ENCODE measurements at regions not wholly inside any gene's neighbourhood (a gene's known extent, or its start where the extent isn't known, plus 50 kb on each side); places are given as distances from the start of the nearest gene placed in this dataset.

GRCh38 chr13:34391076-34391475, 551.0 kb upstream of the NBEA start:
- H3K27me3 ChIP-seq (ENCODE audit: control insufficient read depth, insufficient read depth, low read length): no peaks in the 10 kb centered on the region
- H3K4me3 ChIP-seq (ENCODE audit: low read depth, low read length): no peak overlapping the region
- H3K9ac ChIP-seq (ENCODE audit: low read depth, low read length): no peak overlapping the region
- no peaks in the 10 kb centered on the region for H3K4me1 ChIP-seq (ENCODE audit: control insufficient read depth, insufficient read depth, low read length)
- no peaks in the 10 kb centered on the region for H3K36me3 ChIP-seq (ENCODE audit: control insufficient read depth, insufficient read depth, low read length)
- H3K9me3 ChIP-seq (ENCODE audit: control insufficient read depth, insufficient read depth, low read length): no peaks in the 10 kb centered on the region

- Histone ChIP-seq H3K36me3 (ENCODE audit: control insufficient read depth, insufficient read depth, low read length) (no peaks in the 10 kb centered on the region), H3K4me1 (ENCODE audit: control insufficient read depth, insufficient read depth, low read length) (no peaks in the 10 kb centered on the region)
These were observed 540.4 kb upstream of the NBEA start for GRCh38 chr13:34401696-34402095.

GRCh38 chr13:34405410-34406181, 536.5 kb upstream of the NBEA start:
- H3K36me3 ChIP-seq (ENCODE audit: control insufficient read depth, insufficient read depth, low read length): no peaks in the 10 kb centered on the region
- no peaks in the 10 kb centered on the region for H3K27me3 ChIP-seq (ENCODE audit: control insufficient read depth, insufficient read depth, low read length)
- no peak overlapping the region for H3K9ac ChIP-seq (ENCODE audit: low read depth, low read length)
- H3K9me3 ChIP-seq (ENCODE audit: control insufficient read depth, insufficient read depth, low read length): peaks cover 4% of the 10 kb centered on the region
- H3K4me3 ChIP-seq (ENCODE audit: low read depth, low read length): no peak overlapping the region
- H3K4me1 ChIP-seq (ENCODE audit: control insufficient read depth, insufficient read depth, low read length): no peaks in the 10 kb centered on the region

More at GRCh38 chr13:34401696-34402095, 540.4 kb upstream of the NBEA start:
- no peak overlapping the region for H3K9ac ChIP-seq (ENCODE audit: low read depth, low read length)
- no peak overlapping the region for H3K4me3 ChIP-seq (ENCODE audit: low read depth, low read length)
- no peaks in the 10 kb centered on the region for H3K9me3 ChIP-seq (ENCODE audit: control insufficient read depth, insufficient read depth, low read length)
- no peaks in the 10 kb centered on the region for H3K27me3 ChIP-seq (ENCODE audit: control insufficient read depth, insufficient read depth, low read length)

GRCh38 chr13:34408640-34409039, 533.4 kb upstream of the NBEA start:
- no peak overlapping the region for H3K9ac ChIP-seq (ENCODE audit: low read depth, low read length)
- H3K4me3 ChIP-seq (ENCODE audit: low read depth, low read length): no peak overlapping the region
- peaks cover 4% of the 10 kb centered on the region for H3K9me3 ChIP-seq (ENCODE audit: control insufficient read depth, insufficient read depth, low read length)
- no peaks in the 10 kb centered on the region for H3K36me3 ChIP-seq (ENCODE audit: control insufficient read depth, insufficient read depth, low read length)
- H3K4me1 ChIP-seq (ENCODE audit: control insufficient read depth, insufficient read depth, low read length): no peaks in the 10 kb centered on the region
- H3K27me3 ChIP-seq (ENCODE audit: control insufficient read depth, insufficient read depth, low read length): no peaks in the 10 kb centered on the region

- Histone ChIP-seq H3K27me3 (ENCODE audit: control insufficient read depth, insufficient read depth, low read length) (no peaks in the 10 kb centered on the region), H3K4me3 (ENCODE audit: low read depth, low read length) (no peak overlapping the region), H3K36me3 (ENCODE audit: control insufficient read depth, insufficient read depth, low read length) (no peaks in the 10 kb centered on the region), H3K9ac (ENCODE audit: low read depth, low read length) (no peak overlapping the region), H3K9me3 (ENCODE audit: control insufficient read depth, insufficient read depth, low read length) (peaks cover 4% of the 10 kb centered on the region), H3K4me1 (ENCODE audit: control insufficient read depth, insufficient read depth, low read length) (no peaks in the 10 kb centered on the region)
These were observed 532.4 kb upstream of the NBEA start for GRCh38 chr13:34409496-34410182.

GRCh38 chr13:34410678-34411077, 531.4 kb upstream of the NBEA start:
- Histone ChIP-seq H3K36me3 (ENCODE audit: control insufficient read depth, insufficient read depth, low read length) (no peaks in the 10 kb centered on the region), H3K4me3 (ENCODE audit: low read depth, low read length) (no peak overlapping the region), H3K27me3 (ENCODE audit: control insufficient read depth, insufficient read depth, low read length) (no peaks in the 10 kb centered on the region), H3K9me3 (ENCODE audit: control insufficient read depth, insufficient read depth, low read length) (peaks cover 4% of the 10 kb centered on the region), H3K4me1 (ENCODE audit: control insufficient read depth, insufficient read depth, low read length) (no peaks in the 10 kb centered on the region), H3K9ac (ENCODE audit: low read depth, low read length) (no peak overlapping the region)

- Histone ChIP-seq H3K36me3 (ENCODE audit: control insufficient read depth, insufficient read depth, low read length) (no peaks in the 10 kb centered on the region), H3K9ac (ENCODE audit: low read depth, low read length) (no peak overlapping the region), H3K4me1 (ENCODE audit: control insufficient read depth, insufficient read depth, low read length) (no peaks in the 10 kb centered on the region), H3K4me3 (ENCODE audit: low read depth, low read length) (no peak overlapping the region), H3K27me3 (ENCODE audit: control insufficient read depth, insufficient read depth, low read length) (no peaks in the 10 kb centered on the region), H3K9me3 (ENCODE audit: control insufficient read depth, insufficient read depth, low read length) (peaks cover 4% of the 10 kb centered on the region)
These were observed 530.9 kb upstream of the NBEA start for GRCh38 chr13:34411177-34411576.

- Histone ChIP-seq H3K9ac (ENCODE audit: low read depth, low read length) (no peak overlapping the region), H3K4me3 (ENCODE audit: low read depth, low read length) (no peak overlapping the region), H3K27me3 (ENCODE audit: control insufficient read depth, insufficient read depth, low read length) (no peaks in the 10 kb centered on the region), H3K36me3 (ENCODE audit: control insufficient read depth, insufficient read depth, low read length) (no peaks in the 10 kb centered on the region), H3K9me3 (ENCODE audit: control insufficient read depth, insufficient read depth, low read length) (peaks cover 4% of the 10 kb centered on the region), H3K4me1 (ENCODE audit: control insufficient read depth, insufficient read depth, low read length) (no peaks in the 10 kb centered on the region)
These were observed 530.2 kb upstream of the NBEA start for GRCh38 chr13:34411894-34412293.

- Histone ChIP-seq H3K4me3 (ENCODE audit: low read depth, low read length) (no peak overlapping the region), H3K27me3 (ENCODE audit: control insufficient read depth, insufficient read depth, low read length) (no peaks in the 10 kb centered on the region), H3K9ac (ENCODE audit: low read depth, low read length) (no peak overlapping the region), H3K4me1 (ENCODE audit: control insufficient read depth, insufficient read depth, low read length) (no peaks in the 10 kb centered on the region), H3K36me3 (ENCODE audit: control insufficient read depth, insufficient read depth, low read length) (no peaks in the 10 kb centered on the region), H3K9me3 (ENCODE audit: control insufficient read depth, insufficient read depth, low read length) (peaks cover under 1% of the 10 kb centered on the region)
These were observed 529.8 kb upstream of the NBEA start for GRCh38 chr13:34412295-34412694.

GRCh38 chr13:34412817-34413375, 529.2 kb upstream of the NBEA start:
- no peak overlapping the region for H3K4me3 ChIP-seq (ENCODE audit: low read depth, low read length)
- no peaks in the 10 kb centered on the region for H3K9me3 ChIP-seq (ENCODE audit: control insufficient read depth, insufficient read depth, low read length)
- no peak overlapping the region for H3K9ac ChIP-seq (ENCODE audit: low read depth, low read length)
- H3K4me1 ChIP-seq (ENCODE audit: control insufficient read depth, insufficient read depth, low read length): no peaks in the 10 kb centered on the region
- no peaks in the 10 kb centered on the region for H3K27me3 ChIP-seq (ENCODE audit: control insufficient read depth, insufficient read depth, low read length)
- H3K36me3 ChIP-seq (ENCODE audit: control insufficient read depth, insufficient read depth, low read length): no peaks in the 10 kb centered on the region

GRCh38 chr13:34413538-34414210, 528.4 kb upstream of the NBEA start:
- no peak overlapping the region for H3K4me3 ChIP-seq (ENCODE audit: low read depth, low read length)
- H3K9me3 ChIP-seq (ENCODE audit: control insufficient read depth, insufficient read depth, low read length): no peaks in the 10 kb centered on the region
- no peaks in the 10 kb centered on the region for H3K36me3 ChIP-seq (ENCODE audit: control insufficient read depth, insufficient read depth, low read length)
- no peak overlapping the region for H3K9ac ChIP-seq (ENCODE audit: low read depth, low read length)
- no peaks in the 10 kb centered on the region for H3K27me3 ChIP-seq (ENCODE audit: control insufficient read depth, insufficient read depth, low read length)
- no peaks in the 10 kb centered on the region for H3K4me1 ChIP-seq (ENCODE audit: control insufficient read depth, insufficient read depth, low read length)
